Daoy (cell line): ENCODE measurements at regions not wholly inside any gene's neighbourhood (a gene's known extent, or its start where the extent isn't known, plus 50 kb on each side); places are given as distances from the start of the nearest gene placed in this dataset.
A peak's percentile ranks its signal among the peaks of the same experiment; 100 is the strongest.

Experiments
- DNase-seq: peaks from one replicate; pipeline ENCODE4 v3.0.0-alpha.2; 2015; ENCODE audit warnings: low read depth

- DNase-seq: no peak
These were observed 104.5 kb upstream of the TAF1B start for GRCh38 chr2:9738535-9739496.

- no peak for DNase-seq
These were observed 103.7 kb upstream of the TAF1B start for GRCh38 chr2:9739531-9739964.

GRCh38 chr2:9740382-9741073, 102.7 kb upstream of the TAF1B start:
- no peak for DNase-seq

GRCh38 chr2:9741110-9741509, 102.2 kb upstream of the TAF1B start:
- DNase-seq: no peak

- no peak for DNase-seq
These were observed 100.7 kb upstream of the TAF1B start for GRCh38 chr2:9742601-9743000.

GRCh38 chr2:9744256-9745004, 98.8 kb upstream of the TAF1B start:
- DNase-seq: no peak

GRCh38 chr2:9745153-9745899, 97.9 kb upstream of the TAF1B start:
- no peak for DNase-seq

GRCh38 chr2:9747396-9747795, 95.9 kb upstream of the TAF1B start:
- DNase-seq: no peak

DNA sequence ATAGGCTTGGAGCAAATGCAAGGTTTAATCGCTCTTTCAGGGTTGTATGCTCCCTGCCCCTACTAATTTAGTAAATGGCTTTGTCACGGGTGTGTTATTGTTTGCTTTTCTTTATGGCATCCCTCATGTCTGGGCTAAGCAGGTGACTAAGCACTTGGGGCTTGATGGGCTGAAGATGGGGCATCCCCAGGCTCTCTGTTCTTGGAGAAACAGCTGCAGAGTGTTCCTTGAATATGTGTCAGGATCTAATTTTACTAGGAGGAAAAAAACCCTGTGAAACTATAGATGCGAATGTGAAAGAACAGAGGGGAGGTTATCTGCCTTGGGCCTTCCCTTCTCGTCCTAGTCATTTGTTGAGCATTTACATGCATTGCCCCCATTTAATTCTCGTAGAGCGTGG, 94.7 kb upstream of the TAF1B start:
- peak; percentile 42 for DNase-seq

- no peak for DNase-seq
These were observed 93.6 kb upstream of the TAF1B start for GRCh38 chr2:9749546-9750223.

- no peak for DNase-seq
These were observed 92.8 kb upstream of the TAF1B start for GRCh38 chr2:9750224-9751215.

- DNase-seq: no peak
These were observed 91.4 kb upstream of the TAF1B start for GRCh38 chr2:9751831-9752230.

DNA sequence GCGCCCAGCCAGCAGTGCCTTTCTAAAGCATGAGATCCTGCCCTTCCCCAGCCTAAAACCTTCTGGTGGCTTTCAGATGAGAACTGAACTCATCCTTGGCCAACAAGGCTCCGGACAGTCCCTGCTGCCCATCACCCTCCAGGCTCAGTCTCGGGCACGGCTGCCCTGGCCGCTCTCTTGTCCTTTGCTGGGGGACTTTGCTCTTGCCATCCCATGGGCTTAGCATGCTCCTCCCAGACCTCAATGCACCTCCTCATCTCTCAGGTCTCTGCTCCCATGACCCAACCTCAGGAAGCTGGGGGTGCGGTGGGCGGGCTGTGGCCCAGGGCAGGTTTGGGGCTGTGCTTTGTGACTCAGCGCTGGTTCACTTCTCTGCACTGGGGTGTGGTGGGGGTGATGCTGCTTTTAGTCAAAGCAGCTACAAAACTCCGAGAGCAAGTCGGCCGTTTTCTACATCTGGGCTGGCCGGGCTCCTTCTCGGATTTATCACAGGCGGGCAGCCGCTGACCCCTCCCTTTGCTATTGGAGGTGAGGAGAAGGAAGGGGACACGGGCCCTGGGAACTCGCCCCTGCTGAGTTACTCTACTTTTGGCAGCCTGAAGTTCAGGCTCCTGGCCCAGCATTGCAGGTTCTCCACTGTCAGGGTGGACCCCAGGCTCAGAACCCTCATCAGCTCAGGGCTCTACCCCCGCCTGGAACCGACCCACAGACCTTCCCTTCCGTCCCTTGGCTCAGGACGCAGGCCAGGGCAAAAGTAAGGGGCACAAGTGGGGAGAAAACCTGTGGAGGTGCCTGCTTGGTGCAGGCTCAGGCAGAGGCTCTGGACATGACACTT, 90.6 kb upstream of the TAF1B start:
- DNase-seq: peak; percentile 96

DNA sequence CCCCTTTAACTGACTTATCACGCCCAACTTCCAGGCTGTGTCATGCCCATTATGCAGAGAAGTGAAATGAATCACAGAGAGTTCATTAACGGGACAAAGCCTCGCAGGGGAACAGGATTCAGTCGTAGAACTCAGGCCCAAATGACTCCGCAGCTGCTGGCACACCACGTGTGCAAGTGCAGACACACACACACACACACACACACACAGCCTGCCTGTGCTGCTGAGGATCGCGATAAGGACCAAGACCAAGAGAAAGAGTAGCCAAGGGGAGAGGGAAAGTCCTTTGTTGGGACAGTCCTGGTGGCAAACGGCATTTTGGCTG, 90.0 kb upstream of the TAF1B start:
- DNase-seq: peak; percentile 97

DNA sequence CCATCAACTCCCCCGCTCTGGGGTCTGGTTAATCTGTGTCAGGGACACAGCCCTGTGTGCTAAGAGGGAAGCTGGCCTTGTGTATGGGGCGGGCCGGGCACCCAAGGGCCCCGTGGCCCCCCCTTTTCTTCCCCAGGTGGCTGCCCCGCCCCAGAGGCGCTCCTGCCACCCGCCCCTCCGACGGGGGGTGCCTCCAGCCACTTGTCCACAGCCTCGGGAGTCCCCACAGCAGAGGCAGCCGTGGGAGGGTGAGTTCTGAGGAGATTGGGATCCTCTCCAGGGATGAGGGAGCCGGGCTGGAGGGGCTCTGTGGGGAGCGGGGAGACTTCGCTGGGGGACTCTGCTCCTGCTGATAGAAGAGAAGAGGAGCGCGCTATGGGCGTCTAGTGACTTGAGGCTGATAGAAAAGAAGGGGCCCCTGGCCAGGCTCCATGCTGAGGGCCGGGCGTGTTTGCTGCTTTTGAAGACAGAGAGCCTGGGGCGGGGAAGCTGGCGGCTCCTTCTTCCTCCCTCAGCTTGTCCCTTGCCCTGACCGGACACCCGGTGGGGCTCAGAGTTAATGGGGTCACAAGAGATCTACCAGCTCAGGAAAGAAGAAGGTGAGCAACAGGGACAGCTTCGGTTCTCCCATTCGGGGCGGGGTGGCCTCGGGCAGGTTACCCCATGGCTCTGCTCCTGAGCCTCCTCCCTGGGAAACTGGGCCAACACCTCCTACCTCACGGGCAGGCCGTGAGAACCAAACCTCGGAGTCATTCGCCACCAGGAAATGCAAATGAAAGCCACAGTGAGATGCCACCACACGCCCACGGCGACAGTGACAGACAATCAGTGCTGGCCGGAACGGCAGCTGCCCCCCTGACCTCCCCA, 89.4 kb upstream of the TAF1B start:
- DNase-seq: peak; percentile 46

- no peak for DNase-seq
These were observed 88.8 kb upstream of the TAF1B start for GRCh38 chr2:9754532-9754887.

- no peak for DNase-seq
These were observed 88.3 kb upstream of the TAF1B start for GRCh38 chr2:9755008-9755407.

DNA sequence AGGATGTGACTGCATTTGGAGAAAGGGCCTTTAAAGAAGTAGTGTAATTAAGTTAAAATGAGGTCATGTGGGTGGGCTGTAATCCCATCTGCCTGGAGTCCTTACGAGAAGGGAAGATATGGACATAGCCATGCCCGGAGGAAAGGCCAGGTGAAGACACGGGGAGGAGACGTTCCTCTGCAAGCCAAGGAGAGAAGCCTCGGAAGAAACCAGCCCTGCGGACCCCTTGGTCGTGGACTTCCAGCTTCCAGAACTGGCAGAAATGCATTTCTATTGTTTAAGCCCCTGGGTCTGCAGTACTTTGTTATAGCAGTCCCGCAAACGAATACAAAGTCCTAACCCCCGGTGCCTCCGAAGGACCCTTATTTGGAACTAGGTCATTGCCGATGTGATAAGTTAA, 87.6 kb upstream of the TAF1B start:
- no peak for DNase-seq
